A549 (cell line): ENCODE measurements at regions not wholly inside any gene's neighbourhood (a gene's known extent, or its start where the extent isn't known, plus 50 kb on each side); places are given as distances from the start of the nearest gene placed in this dataset.
A peak's percentile ranks its signal among the peaks of the same experiment; 100 is the strongest.

Experiments
- ATAC-seq, 2 experiments: fragments of 200-7000 bp in 1 of 2; fragments of >200 bp in 1 of 2; cut with Nextera tagmentation in 1 of 2; cut with Tn5 transposase in 1 of 2; 3 replicates each; pipeline versions ENCODE4 v1.8.0 to v1.9.1; 2018 to 2020; ENCODE audit warnings: mild to moderate bottlenecking in 1 of 2, moderate library complexity in 1 of 2
- CTCF ChIA-PET: fragments of 300-600 bp; sonication (Branson Sonifier 250); formaldehyde crosslinking; extraction: SDS; loops from one replicate; lab custom pipeline; 2021; ENCODE audit warnings: antibody characterized with exemption, inconsistent platforms; lab: Yijun Ruan, JAX
- POLR2A ChIA-PET: fragments of 350-600 bp; formaldehyde crosslinking; extraction: SDS; loops from one replicate; lab custom pipeline; 2021; ENCODE audit warnings: antibody characterized with exemption, inconsistent platforms; lab: Yijun Ruan, JAX
- DNase-seq, 2 experiments: peaks; one replicate each; pipeline versions ENCODE4 v3.0.0 to v3.0.0-alpha.2; 2011 to 2016; ENCODE audit warnings: low read depth in 1 of 2, low spot score in 1 of 2
- FAIRE-seq: peaks from 2 replicates; lab custom pipeline; 2011; peaks lifted over from hg19 to GRCh38; lab: Jason Lieb, UNC
- H3K27ac ChIP-seq, 2 experiments: fragments of >200 bp; sonication (Bioruptor Twin); formaldehyde crosslinking; 3 replicates each; pipeline ENCODE4 v1.5.1; 2016 to 2017
- H3K4me1 ChIP-seq: fragments of >200 bp; sonication (Bioruptor Twin); formaldehyde crosslinking; 3 replicates; pipeline ENCODE4 v1.6.1; 2016
- H3K4me2 ChIP-seq: fragments of >200 bp; sonication (Bioruptor Twin); formaldehyde crosslinking; 3 replicates; pipeline ENCODE4 v1.6.1; 2016
- H3K4me3 ChIP-seq: fragments of >200 bp; sonication (Bioruptor Twin); formaldehyde crosslinking; 3 replicates; pipeline ENCODE4 v1.5.1; 2016
- H3K9me3 ChIP-seq: fragments of >200 bp; sonication (Bioruptor Twin); formaldehyde crosslinking; 3 replicates; pipeline ENCODE4 v1.6.1; 2016
- CBX2 ChIP-seq: fragments of 200-600 bp; sonication (generic); IDR thresholded peaks from 2 replicates; pipeline ENCODE4 v1.6.1; 2016; ENCODE audit warnings: low read depth, mild to moderate bottlenecking, borderline replicate concordance
- CBX8 ChIP-seq: fragments of 200-600 bp; sonication (generic); IDR thresholded peaks from 2 replicates; pipeline ENCODE4 v1.6.1; 2016
- CEBPB ChIP-seq, 2 experiments: fragments of >200 bp in 1 of 2; sonication (Bioruptor Twin) in 1 of 2; formaldehyde crosslinking in 1 of 2; IDR thresholded peaks; 2 replicates each; pipeline ENCODE4 v1.6.1; 2012 to 2016
- CHD4 ChIP-seq: fragments of 200-600 bp; sonication (generic); IDR thresholded peaks from 2 replicates; pipeline ENCODE4 v1.6.1; 2016; ENCODE audit warnings: antibody characterized with exemption, mild to moderate bottlenecking, borderline replicate concordance
- EHMT2 ChIP-seq: fragments of 200-600 bp; sonication (generic); IDR thresholded peaks from 2 replicates; pipeline ENCODE4 v1.6.1; 2016; ENCODE audit warnings: antibody characterized with exemption, low read depth, mild to moderate bottlenecking, moderate library complexity
- EP300 ChIP-seq, 2 experiments: fragments of >200 bp; sonication (Bioruptor Twin); formaldehyde crosslinking; IDR thresholded peaks; 2 replicates in 1 of 2; 3 replicates in 1 of 2; pipeline ENCODE4 v1.6.1; 2016 to 2017
- FOSB ChIP-seq: fragments of 250-450 bp; sonication (Bioruptor Pico); IDR thresholded peaks from 2 replicates; pipeline ENCODE4 v1.5.0; 2020; ENCODE audit warnings: mild to moderate bottlenecking, moderate library complexity
- HOXA7 ChIP-seq: fragments of 250-450 bp; sonication (Bioruptor Pico); IDR thresholded peaks from 2 replicates; pipeline ENCODE4 v1.5.0; 2020; ENCODE audit warnings: mild to moderate bottlenecking, moderate library complexity
- HOXB5 ChIP-seq: fragments of 250-450 bp; sonication (Bioruptor Pico); IDR thresholded peaks from 2 replicates; pipeline ENCODE4 v1.5.0; 2020; ENCODE audit warnings: mild to moderate bottlenecking, moderate library complexity
- JUNB ChIP-seq: fragments of >200 bp; sonication (Bioruptor Twin); formaldehyde crosslinking; IDR thresholded peaks from 2 replicates; pipeline ENCODE4 v1.6.1; 2016
- MAFK ChIP-seq: fragments of 450-650 bp; IDR thresholded peaks from 2 replicates; pipeline ENCODE4 v1.6.1; 2014; ENCODE audit not compliant: partially characterized antibody
- NFE2L2 ChIP-seq: fragments of 150-350 bp; conservative IDR thresholded peaks from 2 replicates; pipeline ENCODE4 v1.6.1; 2014; ENCODE audit warnings: low read length
- PHF8 ChIP-seq: fragments of 200-600 bp; sonication (generic); IDR thresholded peaks from 2 replicates; pipeline ENCODE4 v1.6.1; 2016; ENCODE audit warnings: low read depth, mild to moderate bottlenecking, antibody characterized with exemption, moderate library complexity, borderline replicate concordance
- POLR2AphosphoS2 ChIP-seq: conservative IDR thresholded peaks from 2 replicates; pipeline ENCODE4 v1.6.1; 2012; ENCODE audit warnings: low read length, improper control_type of control experiment, inconsistent platforms
- RFX5 ChIP-seq: fragments of 450-650 bp; IDR thresholded peaks from 2 replicates; pipeline ENCODE4 v1.7.1; 2014; ENCODE audit warnings: antibody characterized with exemption, mild to moderate bottlenecking, moderate library complexity
- TP53 ChIP-seq: fragments of 250-450 bp; sonication (Bioruptor Pico); IDR thresholded peaks from 2 replicates; pipeline ENCODE4 v1.5.0; 2021; ENCODE audit warnings: mild to moderate bottlenecking, moderate library complexity
- ZFP36 ChIP-seq: fragments of 450-650 bp; IDR thresholded peaks from 2 replicates; pipeline ENCODE4 v1.6.1; 2014; ENCODE audit warnings: borderline replicate concordance; ENCODE audit not compliant: partially characterized antibody
- ZNF302 ChIP-seq: fragments of 250-450 bp; sonication (Bioruptor Pico); IDR thresholded peaks from 2 replicates; pipeline ENCODE4 v1.9.0; 2021; ENCODE audit warnings: inconsistent platforms, mild to moderate bottlenecking, moderate library complexity
- WGBS: methylation state at CpG from one replicate; pipeline ENCODE4 v1.1.6; 2017; ENCODE audit errors: missing lambda C conversion rate; 5-methylcytosine and 5-hydroxymethylcytosine counted together
- TF ChIP-seq, protein P1 (sequence below): IDR thresholded peaks from 2 replicates; pipeline ENCODE4 v1.6.1; 2012
- TF ChIP-seq, protein P2 (sequence below): IDR thresholded peaks from 2 replicates; pipeline ENCODE4 v1.6.1; 2012; ENCODE audit warnings: low read depth, borderline replicate concordance
- TF ChIP-seq, protein P3 (sequence below): fragments of >200 bp; sonication (Bioruptor Twin); formaldehyde crosslinking; IDR thresholded peaks from 3 replicates; pipeline ENCODE4 v1.6.1; 2016
- TF ChIP-seq, protein P4 (sequence below): fragments of 450-650 bp; IDR thresholded peaks from 2 replicates; pipeline ENCODE4 v1.6.1; 2014; ENCODE audit warnings: antibody characterized with exemption
- TF ChIP-seq, protein P5 (sequence below): IDR thresholded peaks from 2 replicates; pipeline ENCODE4 v1.6.1; 2012
- TF ChIP-seq, protein P6 (sequence below): fragments of 200-600 bp; sonication (generic); IDR thresholded peaks from 2 replicates; pipeline ENCODE4 v1.6.1; 2016; ENCODE audit warnings: antibody characterized with exemption, mild to moderate bottlenecking, moderate library complexity

DNA sequence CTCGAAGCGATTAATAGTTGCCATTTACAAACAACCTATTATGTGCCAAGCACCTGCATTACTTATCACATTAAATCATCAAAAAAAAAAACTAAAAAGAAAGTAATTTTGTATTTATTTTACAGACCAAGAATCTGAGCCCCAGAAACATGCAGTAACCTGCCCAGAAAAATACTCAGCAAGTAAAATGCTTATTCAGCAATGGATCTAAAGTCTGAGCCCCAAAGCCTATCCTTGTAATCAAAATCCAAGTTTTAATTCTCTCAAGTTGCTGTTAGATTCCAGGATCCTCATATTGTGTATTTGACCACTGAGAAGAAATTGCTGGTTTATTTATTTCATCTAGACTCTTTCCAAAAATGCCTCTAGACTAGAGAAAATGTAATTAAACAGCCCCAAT lies 783.3 kb upstream of the API5 start:
- no peak for FAIRE-seq
- Histone ChIP-seq H3K4me2 (no peak overlapping the region), H3K27ac (no peak overlapping the region), H3K9me3 (no peaks in the 10 kb centered on the region), H3K4me1 (no peaks in the 10 kb centered on the region), H3K4me3 (no peak overlapping the region)
- DNase-seq = no peak
- WGBS = 2% methylated on average over 2 of the region's 2 CpGs
- no peak for ATAC-seq
- POLR2A ChIA-PET = no interaction called here
- CTCF ChIA-PET = no interaction called here
- TF ChIP-seq, protein P1, sequence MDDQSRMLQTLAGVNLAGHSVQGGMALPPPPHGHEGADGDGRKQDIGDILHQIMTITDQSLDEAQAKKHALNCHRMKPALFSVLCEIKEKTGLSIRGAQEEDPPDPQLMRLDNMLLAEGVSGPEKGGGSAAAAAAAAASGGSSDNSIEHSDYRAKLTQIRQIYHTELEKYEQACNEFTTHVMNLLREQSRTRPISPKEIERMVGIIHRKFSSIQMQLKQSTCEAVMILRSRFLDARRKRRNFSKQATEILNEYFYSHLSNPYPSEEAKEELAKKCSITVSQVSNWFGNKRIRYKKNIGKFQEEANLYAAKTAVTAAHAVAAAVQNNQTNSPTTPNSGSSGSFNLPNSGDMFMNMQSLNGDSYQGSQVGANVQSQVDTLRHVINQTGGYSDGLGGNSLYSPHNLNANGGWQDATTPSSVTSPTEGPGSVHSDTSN = no peak
- TF ChIP-seq RFX5 (no peak), MAFK (peak; percentile 8)

DNA sequence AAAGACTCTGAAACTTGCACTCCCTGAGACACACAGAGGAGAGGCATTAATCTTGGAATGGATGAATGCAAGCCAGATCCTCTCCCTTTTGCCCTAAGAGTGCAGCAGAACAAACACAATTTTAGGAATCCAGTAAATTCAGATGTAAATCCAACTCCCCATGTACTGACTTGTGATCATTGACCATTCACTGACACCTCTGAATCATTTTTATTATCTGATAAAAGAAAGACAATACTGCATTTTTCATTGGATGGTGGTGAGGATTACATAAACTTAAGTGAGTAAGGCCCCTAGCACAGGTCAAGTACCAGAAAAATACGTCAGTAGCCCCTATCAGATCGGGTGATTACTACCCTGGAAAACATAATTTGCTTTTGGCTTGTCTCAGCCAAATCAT lies 782.9 kb upstream of the API5 start:
- no peaks in the 10 kb centered on the region for H3K9me3 ChIP-seq
- FAIRE-seq (no peak), DNase-seq (no peak), ATAC-seq (no peak)
- WGBS = 0% methylated on average over 2 of the region's 2 CpGs
- CTCF ChIA-PET = no interaction called here
- TF ChIP-seq ZNF302 (no peak), HOXB5 (CRISPR knock-in tag) (no peak), NFE2L2 (no peak), CEBPB (IDR thresholded peaks at IDR 0.05) (no peak), TP53 (CRISPR knock-in tag) (no peak), CBX8 (no peak), CHD4 (no peak)
- TF ChIP-seq, protein P2, sequence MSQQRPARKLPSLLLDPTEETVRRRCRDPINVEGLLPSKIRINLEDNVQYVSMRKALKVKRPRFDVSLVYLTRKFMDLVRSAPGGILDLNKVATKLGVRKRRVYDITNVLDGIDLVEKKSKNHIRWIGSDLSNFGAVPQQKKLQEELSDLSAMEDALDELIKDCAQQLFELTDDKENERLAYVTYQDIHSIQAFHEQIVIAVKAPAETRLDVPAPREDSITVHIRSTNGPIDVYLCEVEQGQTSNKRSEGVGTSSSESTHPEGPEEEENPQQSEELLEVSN = no peak
- H3K27ac ChIP-seq = no peak overlapping the region
- no peaks in the 10 kb centered on the region for H3K4me1 ChIP-seq
- POLR2A ChIA-PET = no interaction called here
- H3K4me2 ChIP-seq = no peak overlapping the region
- no peak overlapping the region for H3K4me3 ChIP-seq

DNA sequence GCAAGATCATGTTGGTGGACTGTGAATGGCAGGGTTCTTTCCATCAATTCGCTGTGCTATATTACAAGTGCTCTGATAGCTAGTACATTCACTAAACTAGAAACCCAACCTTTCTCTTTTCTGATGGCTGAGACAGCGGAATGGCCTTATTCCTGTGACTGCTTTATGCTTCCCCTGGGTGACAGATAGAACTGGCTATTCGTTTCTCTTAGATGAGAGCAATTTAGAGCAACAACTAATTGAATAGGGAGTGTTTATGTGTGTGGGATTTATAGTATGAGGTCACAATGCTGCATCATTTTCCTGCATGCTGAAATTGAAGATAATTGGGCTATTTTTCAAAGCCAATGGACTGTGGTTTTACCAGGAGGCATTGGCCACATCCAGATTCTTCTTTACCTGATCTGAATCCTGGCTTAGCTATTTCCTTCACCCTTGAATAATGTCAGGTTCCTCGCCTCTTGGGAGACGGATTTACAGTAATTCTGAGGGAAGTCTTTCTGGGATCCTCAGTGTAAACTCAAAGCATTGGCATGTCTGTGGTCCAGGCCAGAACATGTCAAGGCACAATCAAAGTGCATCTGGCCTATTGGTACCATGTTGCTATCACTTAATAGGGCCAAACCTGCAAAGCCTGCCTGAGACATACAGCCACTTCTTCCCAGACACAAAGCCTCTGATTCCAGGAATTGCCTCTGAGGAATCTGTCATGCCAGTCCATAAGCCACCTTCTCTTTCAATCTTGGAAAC lies 775.0 kb upstream of the API5 start:
- ATAC-seq (no peak), DNase-seq (no peak), FAIRE-seq (no peak)
- WGBS = 1% methylated on average over 5 of the region's 5 CpGs
- POLR2A ChIA-PET = no interaction called here
- no peaks in the 10 kb centered on the region for H3K9me3 ChIP-seq
- H3K4me3 ChIP-seq = no peak overlapping the region
- H3K4me1 ChIP-seq = no peaks in the 10 kb centered on the region
- no peak overlapping the region for H3K27ac ChIP-seq
- CTCF ChIA-PET = no interaction called here
- H3K4me2 ChIP-seq = no peak overlapping the region
- TF ChIP-seq, protein P3, sequence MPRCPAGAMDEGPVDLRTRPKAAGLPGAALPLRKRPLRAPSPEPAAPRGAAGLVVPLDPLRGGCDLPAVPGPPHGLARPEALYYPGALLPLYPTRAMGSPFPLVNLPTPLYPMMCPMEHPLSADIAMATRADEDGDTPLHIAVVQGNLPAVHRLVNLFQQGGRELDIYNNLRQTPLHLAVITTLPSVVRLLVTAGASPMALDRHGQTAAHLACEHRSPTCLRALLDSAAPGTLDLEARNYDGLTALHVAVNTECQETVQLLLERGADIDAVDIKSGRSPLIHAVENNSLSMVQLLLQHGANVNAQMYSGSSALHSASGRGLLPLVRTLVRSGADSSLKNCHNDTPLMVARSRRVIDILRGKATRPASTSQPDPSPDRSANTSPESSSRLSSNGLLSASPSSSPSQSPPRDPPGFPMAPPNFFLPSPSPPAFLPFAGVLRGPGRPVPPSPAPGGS = no peak
- no peak for TF ChIP-seq ZFP36
- TF ChIP-seq, protein P4, sequence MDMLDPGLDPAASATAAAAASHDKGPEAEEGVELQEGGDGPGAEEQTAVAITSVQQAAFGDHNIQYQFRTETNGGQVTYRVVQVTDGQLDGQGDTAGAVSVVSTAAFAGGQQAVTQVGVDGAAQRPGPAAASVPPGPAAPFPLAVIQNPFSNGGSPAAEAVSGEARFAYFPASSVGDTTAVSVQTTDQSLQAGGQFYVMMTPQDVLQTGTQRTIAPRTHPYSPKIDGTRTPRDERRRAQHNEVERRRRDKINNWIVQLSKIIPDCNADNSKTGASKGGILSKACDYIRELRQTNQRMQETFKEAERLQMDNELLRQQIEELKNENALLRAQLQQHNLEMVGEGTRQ = no peak
- no peak for TF ChIP-seq MAFK
- TF ChIP-seq CBX2 = no peak
- TF ChIP-seq NFE2L2 = no peak
- TF ChIP-seq POLR2AphosphoS2 = no peak
- no peak for TF ChIP-seq EP300 (IDR thresholded peaks at IDR 0.05)
- TF ChIP-seq FOSB (CRISPR knock-in tag) = no peak
- TF ChIP-seq PHF8 = no peak
- TF ChIP-seq, protein P5, sequence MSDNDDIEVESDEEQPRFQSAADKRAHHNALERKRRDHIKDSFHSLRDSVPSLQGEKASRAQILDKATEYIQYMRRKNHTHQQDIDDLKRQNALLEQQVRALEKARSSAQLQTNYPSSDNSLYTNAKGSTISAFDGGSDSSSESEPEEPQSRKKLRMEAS = no peak
- TF ChIP-seq JUNB = no peak
- TF ChIP-seq EHMT2 = no peak
- TF ChIP-seq, protein P2 = no peak
- no peak for TF ChIP-seq HOXA7 (CRISPR knock-in tag)
- TF ChIP-seq, protein P6, sequence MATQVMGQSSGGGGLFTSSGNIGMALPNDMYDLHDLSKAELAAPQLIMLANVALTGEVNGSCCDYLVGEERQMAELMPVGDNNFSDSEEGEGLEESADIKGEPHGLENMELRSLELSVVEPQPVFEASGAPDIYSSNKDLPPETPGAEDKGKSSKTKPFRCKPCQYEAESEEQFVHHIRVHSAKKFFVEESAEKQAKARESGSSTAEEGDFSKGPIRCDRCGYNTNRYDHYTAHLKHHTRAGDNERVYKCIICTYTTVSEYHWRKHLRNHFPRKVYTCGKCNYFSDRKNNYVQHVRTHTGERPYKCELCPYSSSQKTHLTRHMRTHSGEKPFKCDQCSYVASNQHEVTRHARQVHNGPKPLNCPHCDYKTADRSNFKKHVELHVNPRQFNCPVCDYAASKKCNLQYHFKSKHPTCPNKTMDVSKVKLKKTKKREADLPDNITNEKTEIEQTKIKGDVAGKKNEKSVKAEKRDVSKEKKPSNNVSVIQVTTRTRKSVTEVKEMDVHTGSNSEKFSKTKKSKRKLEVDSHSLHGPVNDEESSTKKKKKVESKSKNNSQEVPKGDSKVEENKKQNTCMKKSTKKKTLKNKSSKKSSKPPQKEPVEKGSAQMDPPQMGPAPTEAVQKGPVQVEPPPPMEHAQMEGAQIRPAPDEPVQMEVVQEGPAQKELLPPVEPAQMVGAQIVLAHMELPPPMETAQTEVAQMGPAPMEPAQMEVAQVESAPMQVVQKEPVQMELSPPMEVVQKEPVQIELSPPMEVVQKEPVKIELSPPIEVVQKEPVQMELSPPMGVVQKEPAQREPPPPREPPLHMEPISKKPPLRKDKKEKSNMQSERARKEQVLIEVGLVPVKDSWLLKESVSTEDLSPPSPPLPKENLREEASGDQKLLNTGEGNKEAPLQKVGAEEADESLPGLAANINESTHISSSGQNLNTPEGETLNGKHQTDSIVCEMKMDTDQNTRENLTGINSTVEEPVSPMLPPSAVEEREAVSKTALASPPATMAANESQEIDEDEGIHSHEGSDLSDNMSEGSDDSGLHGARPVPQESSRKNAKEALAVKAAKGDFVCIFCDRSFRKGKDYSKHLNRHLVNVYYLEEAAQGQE = no peak
